GM21717 (cell line): ENCODE measurements at regions not wholly inside any gene's neighbourhood (a gene's known extent, or its start where the extent isn't known, plus 50 kb on each side); places are given as distances from the start of the nearest gene placed in this dataset.
A peak's percentile ranks its signal among the peaks of the same experiment; 100 is the strongest.
"Not testable (repeated sequence)": the region's sequence is repeated elsewhere in the genome, so short reads cannot be mapped to it uniquely, and the experiment has no call there.

Experiments used
- ATAC-seq: cut with Tn5 transposase; IDR thresholded peaks from one replicate; pipeline ENCODE4 v1.9.1; 2021; ENCODE audit warnings: mild to moderate bottlenecking, moderate library complexity; ENCODE audit not compliant: unreplicated experiment

DNA sequence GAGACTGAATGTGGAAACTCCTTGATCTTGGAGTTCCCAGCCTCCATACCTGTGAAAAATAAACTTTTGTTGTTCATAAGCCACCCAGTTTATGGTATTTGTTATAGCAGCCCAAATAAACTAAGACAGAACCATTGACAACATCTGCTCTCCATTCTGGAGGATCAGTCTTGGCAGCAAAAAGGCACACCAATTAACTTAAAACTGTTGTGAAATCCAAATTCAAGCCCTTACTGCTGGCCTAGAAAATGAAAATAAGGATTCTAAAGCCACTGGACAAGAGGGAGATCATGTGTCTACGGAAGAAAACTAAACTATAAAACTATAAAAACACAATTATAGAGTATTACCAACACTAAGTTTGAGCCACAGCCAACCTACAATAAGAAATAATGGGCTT is 172.1 kb upstream of the RNPC3 start:
- ATAC-seq = no peak

DNA sequence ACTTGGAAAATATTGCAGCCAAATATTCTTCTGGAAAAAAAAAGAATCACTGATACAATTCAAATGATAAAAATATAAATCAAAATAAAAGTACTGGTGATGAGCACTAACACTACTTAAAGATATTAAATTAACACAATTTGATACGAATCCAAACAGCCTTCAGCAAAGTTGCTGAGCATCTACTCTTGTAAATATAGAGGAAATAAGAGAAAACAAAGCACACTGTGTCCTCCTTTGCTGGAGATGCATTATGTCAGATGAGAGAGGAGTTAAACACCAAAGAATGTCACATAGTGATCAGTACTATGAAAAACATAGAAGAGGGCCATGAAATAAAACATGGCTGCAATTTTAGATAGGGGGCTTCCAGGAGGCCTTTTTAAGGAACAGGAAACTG is 177.4 kb upstream of the RNPC3 start:
- no peak for ATAC-seq

DNA sequence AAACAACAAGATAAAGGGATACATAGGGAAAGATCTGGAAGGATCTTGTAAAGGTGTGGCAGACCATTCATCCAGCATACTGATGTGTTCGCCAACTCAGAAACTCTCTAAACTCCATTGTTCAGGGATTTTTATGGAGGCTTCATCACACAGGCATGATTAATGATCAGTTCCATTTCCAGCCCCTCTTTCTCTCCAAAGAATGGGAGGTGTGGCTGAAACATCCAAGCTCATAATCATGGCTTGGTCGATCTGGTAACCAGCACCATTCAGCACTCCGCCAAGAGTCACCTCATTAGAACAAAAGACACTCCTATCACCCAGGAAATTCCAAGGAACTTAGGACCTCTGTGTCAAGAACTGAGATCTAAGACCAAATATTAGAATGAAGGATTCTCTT is 180.6 kb upstream of the RNPC3 start:
- no peak for ATAC-seq

DNA sequence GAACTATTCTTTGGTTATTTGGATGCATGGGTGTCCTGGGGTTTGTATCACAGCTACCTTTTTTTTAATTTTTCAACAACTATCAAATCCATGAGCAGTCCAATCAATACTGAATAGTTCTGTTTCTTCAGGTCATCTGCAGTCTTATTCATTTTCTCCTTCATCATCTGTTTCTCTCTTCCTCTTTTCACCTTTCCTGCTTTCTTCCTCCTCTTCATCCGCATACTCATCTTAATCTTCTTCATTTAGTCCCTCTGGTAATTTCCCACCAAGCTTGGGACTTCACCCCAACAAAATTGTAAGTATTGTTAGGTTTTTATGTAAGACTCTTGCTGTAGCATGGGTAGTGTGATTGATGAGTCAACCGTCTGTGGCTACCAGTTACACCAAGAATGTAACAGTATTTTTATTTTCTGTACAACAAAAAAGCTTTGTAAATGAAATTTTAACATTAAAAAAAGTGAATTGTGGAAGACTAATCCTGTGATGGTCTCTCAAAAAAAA is 184.1 kb upstream of the RNPC3 start:
- no peak for ATAC-seq

DNA sequence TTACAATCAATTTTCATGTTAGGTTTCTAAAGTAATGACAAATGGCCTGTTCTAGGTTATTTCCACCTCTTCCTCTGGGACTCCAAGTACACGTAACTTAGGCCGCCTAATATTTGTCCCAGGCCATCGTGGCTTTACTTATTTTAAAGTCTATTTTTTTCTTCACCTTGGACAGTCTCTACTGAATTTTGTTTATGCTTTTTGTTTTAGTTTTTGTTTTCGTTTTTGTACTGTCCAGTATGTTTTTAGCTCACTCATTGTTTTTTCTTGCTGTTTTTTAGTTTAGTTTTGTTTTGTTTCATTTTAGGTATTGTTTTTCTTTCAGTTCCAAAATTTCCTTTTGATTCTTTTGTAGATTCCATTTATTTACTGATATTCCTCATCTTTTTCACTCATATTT is 187.7 kb upstream of the RNPC3 start:
- no peak for ATAC-seq

DNA sequence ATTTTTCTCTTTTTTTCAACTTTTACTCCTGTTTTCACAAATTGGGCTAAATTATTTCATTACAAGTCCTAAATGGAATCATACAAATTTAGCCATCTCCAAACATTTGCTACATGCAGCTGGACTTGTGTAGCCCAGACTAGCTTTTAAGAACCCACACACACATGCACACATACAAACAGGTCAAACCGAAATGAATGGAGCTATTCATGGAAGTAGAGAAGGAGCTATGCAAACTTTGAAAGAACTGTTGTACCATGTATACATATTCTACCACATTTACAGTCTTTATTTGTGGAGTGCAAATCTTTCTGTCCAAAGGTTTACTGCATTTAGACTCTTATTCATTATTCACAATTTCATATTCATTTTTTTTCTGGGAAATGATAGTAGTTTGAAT is 189.1 kb upstream of the RNPC3 start:
- ATAC-seq = no peak

DNA sequence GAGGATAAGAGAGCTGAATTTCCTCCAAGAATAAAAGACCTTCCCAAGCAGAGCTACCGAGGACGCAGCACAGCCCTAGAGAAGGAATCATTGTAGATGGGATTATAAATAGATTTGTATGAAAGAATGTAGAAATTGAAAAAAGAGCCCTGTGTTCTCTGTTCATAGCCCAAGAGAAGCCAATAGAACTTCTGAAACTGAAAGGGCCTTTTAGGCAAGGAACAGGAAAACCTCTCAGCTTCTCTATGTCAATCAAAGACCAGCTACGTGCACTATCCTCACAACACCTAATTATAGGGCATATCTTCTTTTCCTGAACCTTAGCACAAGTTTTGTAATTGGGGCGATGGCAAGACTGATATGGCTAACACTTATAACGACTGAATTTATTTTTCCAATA is 192.4 kb upstream of the RNPC3 start:
- peak; percentile 88 for ATAC-seq

DNA sequence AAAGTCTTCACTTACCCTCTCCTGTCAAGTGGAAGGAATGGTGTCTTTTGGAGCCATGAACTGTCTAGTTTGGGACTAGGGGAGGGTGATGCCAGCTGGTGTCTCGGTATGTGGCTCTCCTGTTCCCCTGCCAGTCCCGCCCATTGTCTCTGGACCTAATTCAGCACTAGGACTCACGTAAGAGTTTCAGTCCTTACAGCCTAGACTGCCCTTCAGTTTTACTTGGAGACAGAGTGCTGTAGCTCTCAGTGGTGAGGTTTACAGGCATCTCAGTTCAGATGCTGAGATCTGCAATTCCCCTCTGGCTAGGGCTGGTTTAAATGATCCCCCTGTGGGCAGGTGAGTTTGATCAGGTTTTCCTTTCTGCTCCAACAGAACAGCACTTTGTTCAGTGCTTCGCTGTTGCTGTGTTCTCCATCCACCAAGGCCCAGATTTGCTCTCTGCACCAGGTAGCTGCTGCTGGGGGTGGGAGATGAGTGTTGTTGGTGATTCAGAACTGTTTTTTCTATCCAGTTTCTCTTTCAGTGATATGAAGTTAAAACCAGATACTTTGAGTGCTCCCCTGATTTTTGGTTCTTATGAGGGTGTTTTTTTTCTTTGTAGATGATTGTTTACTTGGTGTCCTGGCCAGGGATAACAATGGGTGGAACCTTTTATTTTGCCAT is 198.3 kb upstream of the RNPC3 start:
- ATAC-seq = peak; percentile 70

DNA sequence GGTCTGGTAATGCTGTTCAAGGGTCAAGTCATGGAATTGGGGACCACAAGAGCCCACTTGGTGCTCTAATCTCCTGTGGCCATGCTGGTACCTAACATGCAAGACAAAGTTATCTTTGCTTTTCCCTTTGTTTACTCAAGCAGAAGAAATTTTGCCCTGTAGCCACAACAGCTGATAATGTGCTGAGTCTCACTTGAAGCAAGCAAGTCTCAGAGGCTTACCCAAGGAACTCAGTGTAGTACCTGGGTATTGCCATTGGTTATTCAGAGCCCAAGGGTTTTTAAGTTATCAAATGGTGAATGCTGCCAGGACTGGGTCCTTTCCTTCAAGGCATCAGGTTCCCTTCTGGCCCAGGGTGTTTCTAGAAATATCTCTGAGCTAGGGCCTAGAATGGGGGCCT is 198.9 kb upstream of the RNPC3 start:
- ATAC-seq = no peak

DNA sequence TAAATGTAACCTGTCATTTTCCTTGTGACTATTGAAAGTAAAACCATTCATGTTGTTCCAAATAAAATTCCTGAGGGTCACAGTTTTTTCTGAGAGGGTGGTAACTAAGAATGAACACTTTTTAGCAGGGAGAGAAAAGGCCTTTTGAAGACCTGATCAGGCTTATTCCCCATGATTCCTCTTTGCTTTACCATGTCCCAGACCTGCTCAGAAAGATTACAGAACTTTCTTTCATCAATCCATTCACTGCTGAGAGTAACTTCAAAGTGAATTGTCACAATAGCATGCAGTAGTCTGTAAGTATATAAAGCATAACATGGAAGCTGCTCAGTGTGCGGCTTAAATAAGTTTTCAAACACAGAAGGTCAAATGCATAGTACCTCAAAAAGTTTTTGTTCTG is 201.5 kb upstream of the COL11A1 start:
- no peak for ATAC-seq

DNA sequence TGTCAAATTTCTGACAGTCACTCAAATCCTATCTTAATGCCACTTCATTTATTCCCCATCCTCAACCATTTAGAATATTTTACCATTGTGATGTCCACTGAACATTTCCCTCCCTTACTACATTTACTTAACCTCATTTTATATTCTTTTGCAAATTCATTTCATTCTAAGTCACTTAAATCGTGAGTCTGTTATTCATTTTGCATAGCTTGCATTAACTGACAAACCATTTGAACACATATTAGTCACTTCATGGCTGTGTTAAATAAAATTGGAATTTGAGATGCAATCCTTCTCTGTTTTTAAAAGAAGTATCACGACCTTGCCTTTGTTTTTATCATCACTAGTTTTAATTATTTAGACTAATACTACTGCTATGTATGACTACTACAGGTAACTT is 199.4 kb upstream of the COL11A1 start:
- no peak for ATAC-seq

DNA sequence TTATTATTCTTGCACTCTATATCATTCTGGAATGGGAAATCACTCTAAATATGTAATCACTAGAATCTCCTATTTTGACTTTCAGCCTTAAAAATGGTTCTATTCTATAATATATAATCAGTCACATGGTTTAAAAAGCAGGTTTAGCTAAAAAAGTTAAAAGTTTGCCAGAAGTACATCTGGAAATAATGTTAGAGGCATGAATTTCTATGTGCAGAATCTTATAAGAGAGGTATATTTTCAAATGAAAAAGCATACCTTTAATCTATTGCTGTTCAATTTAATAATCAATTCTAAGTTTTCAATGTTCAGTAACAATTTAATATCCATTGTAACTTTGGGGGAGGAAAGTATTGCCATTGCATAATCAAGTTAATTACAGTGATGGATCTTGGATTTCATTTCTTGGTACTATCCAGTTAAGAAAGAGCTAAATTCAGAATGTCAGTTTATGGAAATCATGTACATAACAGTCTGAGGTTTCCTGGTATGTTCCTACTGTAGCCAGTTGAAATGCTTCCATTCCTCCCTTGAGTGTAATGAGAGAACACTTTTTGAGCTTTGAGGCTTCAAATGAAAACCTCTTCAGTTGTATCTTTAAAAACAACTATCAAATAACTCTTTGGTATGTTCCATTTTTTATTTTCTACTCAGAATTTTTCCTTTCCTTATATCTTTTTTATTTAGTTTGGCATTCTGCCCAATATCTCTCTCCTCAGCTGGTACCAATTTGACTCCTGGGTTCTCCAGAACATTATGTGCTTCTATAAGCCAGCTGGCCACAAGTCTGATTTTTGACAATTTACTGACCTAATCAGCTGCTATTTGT is 175.7 kb upstream of the COL11A1 start:
- ATAC-seq = no peak

DNA sequence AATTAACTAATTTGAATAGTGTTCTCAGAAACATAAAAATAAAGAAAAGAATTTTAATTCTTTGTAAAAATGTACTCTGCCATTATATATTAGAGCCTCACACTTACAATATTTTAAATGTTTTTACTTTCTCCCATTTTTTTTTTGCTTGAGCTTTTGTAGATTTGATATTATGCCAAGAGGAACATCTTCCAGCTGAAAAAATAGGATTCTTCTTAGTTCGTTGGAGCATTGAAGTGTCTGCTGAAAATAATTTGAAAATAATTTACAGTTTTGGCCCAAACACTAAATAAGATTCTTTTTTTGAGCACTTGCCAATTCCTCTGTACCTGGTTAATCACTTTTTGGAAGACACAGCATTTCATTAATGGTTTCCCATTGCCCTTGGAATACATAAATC is 175.0 kb upstream of the COL11A1 start:
- no peak for ATAC-seq

DNA sequence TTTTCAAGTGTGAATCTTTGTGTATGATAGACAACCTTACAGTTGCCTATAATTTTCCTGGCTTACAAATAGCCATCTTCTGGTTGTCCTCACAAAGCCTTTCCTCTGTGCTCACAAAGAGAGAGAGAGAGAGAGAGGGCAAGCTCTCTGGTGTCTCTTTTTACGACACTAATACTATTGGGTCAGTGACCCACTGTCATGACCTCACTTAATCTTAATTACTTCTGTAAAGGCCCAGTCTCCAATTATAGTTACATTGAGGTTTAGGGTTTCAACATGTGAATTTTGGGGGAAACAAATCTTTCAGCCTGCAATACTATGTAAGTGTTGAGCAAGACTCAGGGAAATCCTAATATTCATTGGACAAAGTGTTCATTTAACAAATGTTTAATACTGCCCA is 167.4 kb upstream of the COL11A1 start:
- no peak for ATAC-seq

DNA sequence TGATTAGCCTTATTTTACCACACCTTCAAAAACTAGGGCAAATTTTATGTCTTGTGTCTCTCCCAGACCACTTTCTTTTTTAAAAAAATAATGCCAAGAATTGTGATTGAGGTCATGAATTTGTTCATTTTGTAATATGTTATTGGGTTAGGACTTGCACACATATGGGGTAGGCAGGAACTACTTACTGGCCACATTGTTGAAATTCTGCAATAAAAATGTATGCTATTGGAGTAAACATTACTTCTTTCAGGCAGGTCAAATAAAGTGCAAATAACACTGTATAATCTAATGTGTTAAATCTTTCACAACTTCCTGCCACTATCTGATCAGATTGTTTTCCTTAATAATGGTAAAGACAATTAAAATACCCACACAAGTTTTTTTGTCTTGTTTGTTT is 166.6 kb upstream of the COL11A1 start:
- no peak for ATAC-seq

DNA sequence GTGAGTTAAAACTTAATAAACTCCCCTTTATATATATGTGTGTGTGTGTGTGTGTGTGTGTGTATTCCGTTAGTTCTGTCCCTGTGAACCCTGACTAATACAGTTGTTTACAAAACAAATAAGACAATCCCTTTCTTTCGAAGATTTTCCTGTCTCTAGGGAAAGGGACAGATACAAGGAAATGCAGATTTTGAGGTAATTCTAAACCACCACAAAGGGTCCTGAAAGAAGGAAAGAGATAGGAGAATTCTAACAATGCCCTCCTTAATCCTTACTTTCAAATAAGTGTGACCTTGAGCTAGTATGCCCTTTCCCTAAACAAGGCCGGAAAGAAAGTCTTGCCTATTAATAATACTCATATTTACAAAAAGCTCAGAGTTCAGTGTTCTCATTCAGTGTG is 164.8 kb upstream of the COL11A1 start:
- no peak for ATAC-seq

DNA sequence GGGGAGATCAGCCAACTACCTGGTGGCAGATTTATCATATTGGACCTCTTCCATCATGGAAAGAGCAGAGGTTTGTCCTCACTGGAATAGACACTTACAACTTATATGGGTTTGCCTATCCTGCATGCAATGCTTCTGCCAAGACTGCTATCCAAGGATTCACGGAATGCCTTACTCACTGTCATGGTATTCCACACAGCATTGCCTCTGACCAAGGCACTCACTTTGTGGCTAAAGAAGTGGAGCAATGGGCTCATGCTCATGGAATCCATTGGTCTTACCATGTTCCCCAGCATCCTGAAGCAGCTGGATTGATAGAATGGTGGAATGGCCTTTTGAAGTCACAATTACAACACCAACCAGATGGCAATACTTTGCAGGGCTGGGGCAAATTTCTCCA is 163.1 kb upstream of the COL11A1 start:
- ATAC-seq = not testable (repeated sequence)

DNA sequence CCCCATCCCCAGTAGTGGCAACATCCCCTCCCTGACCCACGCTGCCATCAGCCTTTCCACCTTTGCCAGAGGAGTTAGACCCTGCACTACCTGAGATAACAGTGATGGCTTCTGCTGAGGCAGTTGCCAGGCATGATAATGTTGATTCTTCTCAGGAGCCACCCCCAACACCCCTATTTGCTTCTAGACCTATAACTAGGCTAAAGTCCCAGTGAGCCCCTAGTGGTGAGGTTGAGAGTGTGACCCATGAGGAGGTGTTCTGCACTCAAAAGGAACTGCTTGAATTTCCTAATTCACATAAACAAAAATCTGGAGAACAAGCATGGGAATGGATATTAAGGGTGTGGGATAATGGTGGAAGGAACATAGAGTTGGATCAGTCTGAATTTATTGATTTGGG is 159.6 kb upstream of the COL11A1 start:
- ATAC-seq = no peak

DNA sequence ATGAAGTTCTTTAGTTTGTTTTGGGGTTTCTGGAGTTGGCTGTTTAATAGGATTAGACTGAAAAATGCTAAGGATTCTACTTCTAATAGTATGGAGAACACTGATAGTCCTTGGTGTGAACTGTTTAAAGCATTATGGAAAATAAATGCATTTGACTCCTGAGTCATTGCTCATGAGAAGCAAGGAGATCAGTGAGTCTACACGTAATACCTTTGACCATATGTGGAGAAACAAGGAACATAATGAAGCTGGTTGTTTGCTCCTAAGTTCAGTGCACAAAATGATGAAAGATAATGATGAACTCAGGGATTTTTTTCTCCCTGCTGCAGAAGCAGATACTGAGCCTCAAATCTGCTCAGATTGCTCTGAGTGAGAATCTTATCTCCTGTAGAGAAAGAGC is 158.9 kb upstream of the COL11A1 start:
- ATAC-seq = no peak

DNA sequence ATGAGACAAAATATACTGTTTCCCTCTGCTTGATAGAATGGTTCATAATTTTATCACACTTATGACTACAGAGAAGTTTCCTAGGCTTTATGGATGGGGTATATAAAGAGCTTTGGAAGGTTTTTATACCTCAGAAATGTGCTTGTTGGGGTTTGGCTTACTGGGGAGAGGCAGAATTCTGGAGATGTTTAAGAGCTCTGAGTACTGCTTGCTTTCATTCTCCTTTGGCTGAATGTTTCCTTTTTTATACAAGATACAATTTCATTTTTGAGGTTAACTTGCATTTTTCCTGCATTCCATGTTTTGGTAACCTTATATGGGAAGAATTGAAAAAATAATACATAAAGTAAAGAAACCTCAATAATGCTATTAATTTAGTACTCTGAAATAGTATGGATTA is 157.7 kb upstream of the COL11A1 start:
- no peak for ATAC-seq

DNA sequence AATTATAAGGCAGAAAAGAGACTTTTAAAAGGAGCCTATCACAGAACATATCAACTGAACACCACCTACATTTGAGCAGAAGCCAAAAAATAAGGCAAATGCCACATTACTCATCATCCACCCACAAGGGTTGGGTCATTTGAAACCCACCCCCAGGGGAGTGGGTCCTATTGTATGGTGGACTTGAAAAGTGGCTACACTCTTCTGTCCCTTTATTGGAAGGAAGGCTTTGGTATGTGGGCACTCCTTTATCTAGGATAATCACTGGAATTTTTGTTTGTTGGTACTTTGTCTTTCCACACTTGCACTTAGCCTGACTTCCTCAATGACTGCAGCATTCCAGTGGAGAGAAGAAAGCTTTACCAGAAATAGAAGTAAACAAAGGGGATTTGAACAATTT is 157.2 kb upstream of the COL11A1 start:
- no peak for ATAC-seq

DNA sequence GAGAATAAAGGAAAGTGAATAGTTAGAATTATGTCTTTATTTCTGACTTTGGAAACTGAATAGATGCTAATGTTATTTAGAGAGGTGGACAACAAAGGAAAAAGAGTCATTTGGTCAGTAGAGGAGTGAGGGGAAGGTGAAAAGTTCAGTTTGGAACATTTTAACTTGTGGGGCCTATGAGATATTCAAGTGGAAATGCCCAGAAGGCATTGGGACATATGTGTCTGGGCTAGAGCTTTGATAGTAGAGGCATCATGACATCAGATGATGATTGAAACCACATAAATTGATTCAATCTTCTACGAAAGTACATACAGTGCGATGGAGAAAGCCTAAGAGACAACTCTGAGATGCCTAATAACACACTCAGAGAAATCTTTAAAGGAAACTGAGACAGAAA is 151.7 kb upstream of the COL11A1 start:
- no peak for ATAC-seq

DNA sequence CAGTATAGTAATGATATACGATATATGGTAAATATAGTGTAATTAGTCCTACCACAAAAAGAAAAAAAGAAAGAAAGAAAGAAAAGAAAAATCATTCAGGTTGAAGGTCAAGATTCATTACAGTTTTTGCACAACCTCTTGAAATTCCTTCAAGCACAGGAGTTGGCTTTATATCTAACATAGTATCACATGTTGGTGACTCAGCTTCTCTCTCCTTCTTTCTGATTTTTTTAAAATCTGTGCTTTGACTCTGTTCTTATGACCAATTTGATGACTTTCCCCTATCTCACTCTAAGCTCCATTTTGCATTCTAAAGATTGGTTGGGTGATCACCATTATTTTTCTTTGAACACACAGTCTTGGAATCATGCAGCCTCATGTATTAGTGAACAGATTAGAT is 148.2 kb upstream of the COL11A1 start:
- ATAC-seq = no peak
